PC-9 (cell line): ENCODE measurements at regions not wholly inside any gene's neighbourhood (a gene's known extent, or its start where the extent isn't known, plus 50 kb on each side); places are given as distances from the start of the nearest gene placed in this dataset.

Experiments
- BruUV-seq: library from RNA; stranded (reverse); fragments of 400-500 nt; replicated peaks from 2 replicates; lab custom pipeline; 2021; lab: Mats Ljungman, UMichigan
- CTCF ChIA-PET: fragments of 300-600 bp; sonication (Branson Sonifier 250); formaldehyde crosslinking; loops from one replicate; lab custom pipeline; 2022; ENCODE audit warnings: antibody characterized with exemption; lab: Charles Lee
- POLR2A ChIA-PET: fragments of 300-600 bp; sonication (Branson Sonifier 250); formaldehyde crosslinking; loops from one replicate; lab custom pipeline; 2022; ENCODE audit warnings: antibody characterized with exemption; ENCODE audit not compliant: unreplicated experiment; lab: Charles Lee
- DNase-seq, 2 experiments: peaks; one replicate each; pipeline versions ENCODE4 v3.0.0 to v3.0.0-alpha.2; 2015 to 2022; ENCODE audit warnings: mixed read lengths in 1 of 2
- H2AFZ ChIP-seq: fragments of 200-600 bp; sonication (generic); 2 replicates; pipeline ENCODE4 v1.8.1; 2017; ENCODE audit warnings: antibody characterized with exemption
- H3F3A ChIP-seq: fragments of 200-600 bp; sonication (generic); 2 replicates; pipeline ENCODE4 v1.8.1; 2017; ENCODE audit warnings: antibody characterized with exemption, mild to moderate bottlenecking, low read depth; ENCODE audit not compliant: insufficient read depth
- H3K27ac ChIP-seq: fragments of 200-600 bp; sonication (generic); 2 replicates; pipeline ENCODE4 v1.6.1; 2016; ENCODE audit warnings: mixed run types
- H3K27me3 ChIP-seq: fragments of 200-600 bp; sonication (generic); 2 replicates; pipeline ENCODE4 v1.6.1; 2016; ENCODE audit warnings: low read depth, mixed run types; ENCODE audit not compliant: insufficient read depth
- H3K36me3 ChIP-seq: fragments of 200-600 bp; sonication (generic); 2 replicates; pipeline ENCODE4 v1.6.1; 2016; ENCODE audit warnings: low read depth, mixed run types
- H3K4me1 ChIP-seq: fragments of 200-600 bp; sonication (generic); replicated peaks from 2 replicates; pipeline ENCODE4 v1.6.1; 2016; ENCODE audit warnings: mixed run types; ENCODE audit not compliant: insufficient read depth
- H3K4me2 ChIP-seq: fragments of 200-600 bp; sonication (generic); 2 replicates; pipeline ENCODE4 v1.6.1; 2017; ENCODE audit warnings: mixed run types
- H3K4me3 ChIP-seq: fragments of 200-600 bp; sonication (generic); 2 replicates; pipeline ENCODE4 v1.6.1; 2016; ENCODE audit warnings: mixed run types
- H3K79me2 ChIP-seq: fragments of 200-600 bp; sonication (generic); 2 replicates; pipeline ENCODE4 v1.6.1; 2017; ENCODE audit warnings: low read depth, mixed run types
- H3K9me2 ChIP-seq: fragments of 200-600 bp; sonication (generic); 2 replicates; pipeline ENCODE4 v1.8.1; 2017; ENCODE audit warnings: mild to moderate bottlenecking; ENCODE audit not compliant: insufficient read depth
- H3K9me3 ChIP-seq: fragments of 200-600 bp; sonication (generic); 2 replicates; pipeline ENCODE4 v1.8.1; 2016; ENCODE audit warnings: low read depth; ENCODE audit not compliant: insufficient read depth
- H4K20me1 ChIP-seq: fragments of 200-600 bp; sonication (generic); 2 replicates; pipeline ENCODE4 v1.8.1; 2017; ENCODE audit not compliant: insufficient read depth
- CTCF ChIP-seq: fragments of 200-600 bp; sonication (generic); conservative IDR thresholded peaks from 2 replicates; pipeline ENCODE4 v1.6.1; 2017; ENCODE audit warnings: mixed run types, antibody characterized with exemption, mild to moderate bottlenecking, moderate library complexity
- EZH2 ChIP-seq: fragments of 200-600 bp; sonication (generic); IDR thresholded peaks from 2 replicates; pipeline ENCODE4 v1.8.0; 2017; ENCODE audit warnings: antibody characterized with exemption, low read depth
- intact Hi-C: fragments of 100-400 bp; cut with micrococcal nuclease; formaldehyde crosslinking; loops from one replicate; pipeline ENCODE4 v1.10.0; 2022; ENCODE audit not compliant: unreplicated experiment

GRCh38 chr11:7170431-7170830 lies 81.3 kb upstream of the SYT9 start:
- no peaks in the 10 kb centered on the region for H3K27me3 ChIP-seq
- H3K79me2 ChIP-seq, result no peaks in the 10 kb centered on the region
- H3F3A ChIP-seq, result no peaks in the 10 kb centered on the region
- ChIA-PET POLR2A (no interaction called here), CTCF (no interaction called here)
- intact Hi-C loops, result no loop called here
- no peaks in the 10 kb centered on the region for H3K4me1 ChIP-seq
- no peaks in the 10 kb centered on the region for H3K9me2 ChIP-seq
- H3K27ac ChIP-seq, result no peak overlapping the region
- no peak overlapping the region for H2AFZ ChIP-seq
- no peak for TF ChIP-seq CTCF
- no peak for TF ChIP-seq EZH2
- no peak overlapping the region for H3K4me3 ChIP-seq
- no peak overlapping the region for H3K4me2 ChIP-seq
- DNase-seq, result no peak
- BruUV-seq, result no TSS peak
- no peaks in the 10 kb centered on the region for H4K20me1 ChIP-seq
- H3K36me3 ChIP-seq, result no peaks in the 10 kb centered on the region
- no peaks in the 10 kb centered on the region for H3K9me3 ChIP-seq

GRCh38 chr11:7175007-7175406 lies 76.7 kb upstream of the SYT9 start:
- no peaks in the 10 kb centered on the region for H3K27me3 ChIP-seq
- no peak overlapping the region for H2AFZ ChIP-seq
- H3K36me3 ChIP-seq, result no peaks in the 10 kb centered on the region
- H3K27ac ChIP-seq, result no peak overlapping the region
- H4K20me1 ChIP-seq, result no peaks in the 10 kb centered on the region
- BruUV-seq, result no TSS peak
- H3K4me2 ChIP-seq, result no peak overlapping the region
- no peak for DNase-seq
- H3K9me3 ChIP-seq, result no peaks in the 10 kb centered on the region
- H3K79me2 ChIP-seq, result no peaks in the 10 kb centered on the region
- ChIA-PET CTCF (no interaction called here), POLR2A (no interaction called here)
- no peak overlapping the region for H3K4me3 ChIP-seq
- intact Hi-C loops, result no loop called here
- H3K4me1 ChIP-seq, result no peaks in the 10 kb centered on the region
- H3K9me2 ChIP-seq, result no peaks in the 10 kb centered on the region
- TF ChIP-seq EZH2 (no peak), CTCF (no peak)
- no peaks in the 10 kb centered on the region for H3F3A ChIP-seq

GRCh38 chr11:7186190-7186589 lies 65.5 kb upstream of the SYT9 start:
- TF ChIP-seq EZH2 (no peak), CTCF (no peak)
- Histone ChIP-seq H3K4me3 (no peak overlapping the region), H2AFZ (no peak overlapping the region), H3K4me1 (no peaks in the 10 kb centered on the region), H3K9me2 (no peaks in the 10 kb centered on the region), H3F3A (no peaks in the 10 kb centered on the region), H4K20me1 (no peaks in the 10 kb centered on the region), H3K79me2 (no peaks in the 10 kb centered on the region), H3K27me3 (no peaks in the 10 kb centered on the region), H3K4me2 (no peak overlapping the region), H3K36me3 (no peaks in the 10 kb centered on the region), H3K27ac (no peak overlapping the region), H3K9me3 (no peaks in the 10 kb centered on the region)
- CTCF ChIA-PET, result no interaction called here
- intact Hi-C loops, result no loop called here
- DNase-seq, result no peak
- no TSS peak for BruUV-seq
- POLR2A ChIA-PET, result no interaction called here
